Transverse colon (tissue), 3 donors: ENCODE measurements at regions not wholly inside any gene's neighbourhood (a gene's known extent, or its start where the extent isn't known, plus 50 kb on each side); places are given as distances from the start of the nearest gene placed in this dataset.

ENCODE experiments used
- POLR2A ChIP-seq: fragments of 450-650 bp; IDR thresholded peaks from one replicate; pipeline ENCODE4 v1.6.1; 2016; ENCODE audit warnings: antibody characterized with exemption, mild to moderate bottlenecking, moderate library complexity
- POLR2AphosphoS5 ChIP-seq, 3 donors: sonication (generic); formaldehyde crosslinking; IDR thresholded peaks; one replicate each; pipeline ENCODE4 v1.6.1; 2016; ENCODE audit warnings: antibody characterized with exemption in 3 of 3

DNA sequence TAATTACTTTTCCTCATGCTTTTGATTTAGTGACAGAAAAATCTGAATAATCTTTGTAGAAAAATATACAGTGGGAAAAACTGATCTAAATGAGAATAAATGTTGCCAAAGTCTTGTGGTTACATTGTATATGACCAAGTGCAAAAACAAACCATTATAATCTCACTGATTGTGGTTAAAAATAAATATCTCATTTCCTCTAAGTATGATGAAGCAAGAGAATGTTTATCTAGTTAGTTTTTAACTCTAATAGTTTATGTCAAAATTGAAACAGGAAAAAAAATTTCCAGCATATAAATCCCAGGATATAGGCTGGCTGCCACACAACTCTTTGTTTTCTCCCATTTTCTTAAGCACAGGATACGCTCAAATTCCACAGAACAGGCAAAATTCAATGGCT lies 392.7 kb upstream of the ID4 start:
- TF ChIP-seq POLR2A (no peak), POLR2AphosphoS5 (IDR thresholded peaks at IDR 0.05) (no peak)
